Gastroesophageal sphincter (tissue), 3 donors: ENCODE measurements at regions not wholly inside any gene's neighbourhood (a gene's known extent, or its start where the extent isn't known, plus 50 kb on each side); places are given as distances from the start of the nearest gene placed in this dataset.

Experiments
- CTCF ChIP-seq, 4 experiments: fragments of 200-600 bp in 2 of 4; fragments of 450-650 bp in 2 of 4; sonication (generic) in 1 of 4; IDR thresholded peaks; one replicate each; pipeline ENCODE4 v1.5.1; 2017 to 2019; ENCODE audit warnings: antibody characterized with exemption in 4 of 4, mild to moderate bottlenecking in 2 of 4, moderate library complexity in 2 of 4
- EP300 ChIP-seq: sonication (generic); formaldehyde crosslinking; IDR thresholded peaks from one replicate; pipeline ENCODE4 v1.6.1; 2017; ENCODE audit warnings: antibody characterized with exemption, mild to moderate bottlenecking
- POLR2A ChIP-seq, 2 donors: fragments of 450-650 bp; IDR thresholded peaks; one replicate each; pipeline ENCODE4 v1.6.1; 2017; ENCODE audit warnings: antibody characterized with exemption in 2 of 2, mild to moderate bottlenecking in 2 of 2, moderate library complexity in 1 of 2

GRCh38 chr18:40855661-40856060 is 1099.4 kb upstream of the PIK3C3 start:
- TF ChIP-seq POLR2A (IDR thresholded peaks at IDR 0.05): no peak
- TF ChIP-seq CTCF (IDR thresholded peaks at IDR 0.05): no peak
- no peak for TF ChIP-seq EP300
